Stimulated activated CD4-positive, alpha-beta T cell treated with anti-CD3 and anti-CD28 coated beads, TNF-alpha, amount 100 ng/mL, for 4 hours (primary cell): ENCODE measurements at regions not wholly inside any gene's neighbourhood (a gene's known extent, or its start where the extent isn't known, plus 50 kb on each side); places are given as distances from the start of the nearest gene placed in this dataset.
"Not testable (repeated sequence)": the region's sequence is repeated elsewhere in the genome, so short reads cannot be mapped to it uniquely, and the experiment has no call there.

Experiments used
- DNase-seq, 3 experiments: peaks; one replicate each; pipeline ENCODE4 v3.0.0-alpha.2; 2020; ENCODE audit warnings: low read depth in 3 of 3

GRCh38 chr10:113470372-113471240, 82.2 kb upstream of the HABP2 start:
- DNase-seq, result no peak

- no peak for DNase-seq
Observed at GRCh38 chr10:113471241-113471996, 81.4 kb upstream of the HABP2 start.

- no peak for DNase-seq
Observed at GRCh38 chr10:113473011-113473410, 79.8 kb upstream of the HABP2 start.

- no peak for DNase-seq
Observed at GRCh38 chr10:113473851-113474250, 79.0 kb upstream of the HABP2 start.

GRCh38 chr10:113474752-113475151, 78.1 kb upstream of the HABP2 start:
- no peak for DNase-seq

GRCh38 chr10:113475381-113475807, 77.5 kb upstream of the HABP2 start:
- DNase-seq, result no peak

GRCh38 chr10:113476191-113476590, 76.7 kb upstream of the HABP2 start:
- DNase-seq, result no peak

- DNase-seq, result no peak
Observed at GRCh38 chr10:113476673-113477072, 76.2 kb upstream of the HABP2 start.

- DNase-seq, result no peak
Observed at GRCh38 chr10:113477451-113477850, 75.4 kb upstream of the HABP2 start.

GRCh38 chr10:113479346-113480080, 73.3 kb upstream of the HABP2 start:
- no peak for DNase-seq

- no peak for DNase-seq
Observed at GRCh38 chr10:113480081-113480360, 72.8 kb upstream of the HABP2 start.

GRCh38 chr10:113480851-113481502, 71.9 kb upstream of the HABP2 start:
- no peak for DNase-seq

GRCh38 chr10:113484487-113484886, 68.4 kb upstream of the HABP2 start:
- DNase-seq, result no peak

GRCh38 chr10:113485736-113486135, 67.1 kb upstream of the HABP2 start:
- no peak for DNase-seq

GRCh38 chr10:113486531-113486930, 66.3 kb upstream of the HABP2 start:
- no peak for DNase-seq

GRCh38 chr10:113487154-113487553, 65.7 kb upstream of the HABP2 start:
- DNase-seq, result no peak

GRCh38 chr10:113488186-113488585, 64.7 kb upstream of the HABP2 start:
- DNase-seq, result no peak

- not testable (repeated sequence) for DNase-seq
Observed at GRCh38 chr10:113489522-113489921, 63.3 kb upstream of the HABP2 start.

GRCh38 chr10:113491967-113492565, 60.8 kb upstream of the HABP2 start:
- no peak for DNase-seq

- no peak for DNase-seq
Observed at GRCh38 chr10:113493195-113493594, 59.7 kb upstream of the HABP2 start.

- no peak for DNase-seq
Observed at GRCh38 chr10:113493882-113494301, 59.0 kb upstream of the HABP2 start.

GRCh38 chr10:113494761-113495160, 58.1 kb upstream of the HABP2 start:
- DNase-seq, result no peak
